ENCODE measurements at regions not wholly inside any gene's neighbourhood (a gene's known extent, or its start where the extent isn't known, plus 50 kb on each side); places are given as distances from the start of the nearest gene placed in this dataset.
"Not testable (repeated sequence)": the region's sequence is repeated elsewhere in the genome, so short reads cannot be mapped to it uniquely, and the experiment has no call there.

DNA sequence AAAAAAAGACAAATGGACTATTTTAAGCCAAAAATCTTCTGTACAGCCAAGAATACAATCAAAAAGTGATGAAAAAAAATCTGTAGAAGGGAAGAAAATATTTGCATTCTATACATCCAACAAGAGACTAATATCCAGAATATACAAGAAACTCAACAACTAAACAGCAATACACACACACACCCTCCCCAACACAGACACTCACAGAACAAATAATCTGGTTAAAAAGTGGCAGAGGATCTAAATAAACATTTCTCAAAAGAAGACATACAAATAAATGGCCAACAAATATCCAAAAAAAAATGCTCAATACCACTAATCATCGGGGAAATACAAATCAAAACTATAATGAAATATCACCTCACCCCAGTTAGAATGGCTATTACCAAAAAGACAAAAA is 209.0 kb upstream of the ZNF385D start:
- Histone ChIP-seq H3K4me1 (ENCODE audit: control insufficient read depth in 2 of 2, insufficient read depth in 2 of 2, low read length in 2 of 2) (no peaks in the 10 kb centered on the region), H3K27ac (ENCODE audit: low read depth, low read length) (no peak overlapping the region), H3K36me3 (ENCODE audit: control insufficient read depth in 2 of 3, insufficient read depth in 3 of 3, low read length in 3 of 3) (no peaks in the 10 kb centered on the region), H3K9me3 (ENCODE audit: control insufficient read depth in 2 of 3, low read length in 3 of 3) (no peaks in the 10 kb centered on the region), H3K4me3 (ENCODE audit: low read length) (no peak overlapping the region), H3K27me3 (ENCODE audit: control insufficient read depth in 2 of 2, insufficient read depth in 2 of 2, low read length in 2 of 2) (no peaks in the 10 kb centered on the region)
- no peak for DNase-seq
- Mint-ChIP-seq H3K4me1 (no peaks in the 10 kb centered on the region), H3K4me3 (no peak overlapping the region), H3K27me3 (no peaks in the 10 kb centered on the region), H3K36me3 (no peaks in the 10 kb centered on the region), H3K27ac (no peak overlapping the region), H3K9me3 (peaks cover 0 to 18% (median 3%) of the 10 kb centered on the region in 11 donors)
- POLR2A ChIA-PET = no interaction called here
- ATAC-seq = no peak
- CTCF ChIA-PET = no interaction called here
- intact Hi-C loops (cut with micrococcal nuclease) = no loop called here

- H3K27ac ChIP-seq (ENCODE audit: low read depth, low read length) = no peak overlapping the region
- Mint-ChIP-seq H3K4me3 (no peak overlapping the region), H3K9me3 (peaks cover 0 to 15% (median 3%) of the 10 kb centered on the region in 11 donors)
Measured at GRCh38 chr3:21962456-21962855, 211.4 kb upstream of the ZNF385D start.

GRCh38 chr3:21966457-21966856 is 215.4 kb upstream of the ZNF385D start:
- DNase-seq; H3K36me3 ChIP-seq (ENCODE audit: control insufficient read depth in 2 of 3, insufficient read depth in 3 of 3, low read length in 3 of 3); H3K27ac ChIP-seq (ENCODE audit: low read depth, low read length); H3K27me3 ChIP-seq (ENCODE audit: control insufficient read depth in 2 of 2, insufficient read depth in 2 of 2, low read length in 2 of 2); H3K36me3 Mint-ChIP-seq; CTCF ChIA-PET; H3K9me3 ChIP-seq (ENCODE audit: control insufficient read depth in 2 of 3, low read length in 3 of 3); H3K27me3 Mint-ChIP-seq; H3K4me3 ChIP-seq (ENCODE audit: low read length); H3K27ac Mint-ChIP-seq; H3K4me3 Mint-ChIP-seq; ATAC-seq; POLR2A ChIA-PET; H3K4me1 Mint-ChIP-seq; H3K4me1 ChIP-seq (ENCODE audit: control insufficient read depth in 2 of 2, insufficient read depth in 2 of 2, low read length in 2 of 2); intact Hi-C loops (cut with micrococcal nuclease): not testable (repeated sequence)
- H3K9me3 Mint-ChIP-seq = peaks cover 0 to 17% (median 5%) of the 10 kb centered on the region in 11 donors

More at GRCh38 chr3:21962456-21962855, 211.4 kb upstream of the ZNF385D start:
- no peaks in the 10 kb centered on the region for H3K36me3 ChIP-seq (ENCODE audit: control insufficient read depth in 2 of 3, insufficient read depth in 3 of 3, low read length in 3 of 3)
- no peaks in the 10 kb centered on the region for H3K4me1 ChIP-seq (ENCODE audit: control insufficient read depth in 2 of 2, insufficient read depth in 2 of 2, low read length in 2 of 2)
- no peaks in the 10 kb centered on the region for H3K36me3 Mint-ChIP-seq
- DNase-seq (no peak), ATAC-seq (no peak)
- intact Hi-C loops (cut with micrococcal nuclease) = no loop called here
- no peaks in the 10 kb centered on the region for H3K27me3 ChIP-seq (ENCODE audit: control insufficient read depth in 2 of 2, insufficient read depth in 2 of 2, low read length in 2 of 2)
- no peaks in the 10 kb centered on the region for H3K4me1 Mint-ChIP-seq
- no peaks in the 10 kb centered on the region for H3K27me3 Mint-ChIP-seq
- ChIA-PET CTCF (no interaction called here), POLR2A (no interaction called here)
- no peak overlapping the region for H3K27ac Mint-ChIP-seq
- no peaks in the 10 kb centered on the region for H3K9me3 ChIP-seq (ENCODE audit: control insufficient read depth in 2 of 3, low read length in 3 of 3)
- H3K4me3 ChIP-seq (ENCODE audit: low read length) = no peak overlapping the region

DNA sequence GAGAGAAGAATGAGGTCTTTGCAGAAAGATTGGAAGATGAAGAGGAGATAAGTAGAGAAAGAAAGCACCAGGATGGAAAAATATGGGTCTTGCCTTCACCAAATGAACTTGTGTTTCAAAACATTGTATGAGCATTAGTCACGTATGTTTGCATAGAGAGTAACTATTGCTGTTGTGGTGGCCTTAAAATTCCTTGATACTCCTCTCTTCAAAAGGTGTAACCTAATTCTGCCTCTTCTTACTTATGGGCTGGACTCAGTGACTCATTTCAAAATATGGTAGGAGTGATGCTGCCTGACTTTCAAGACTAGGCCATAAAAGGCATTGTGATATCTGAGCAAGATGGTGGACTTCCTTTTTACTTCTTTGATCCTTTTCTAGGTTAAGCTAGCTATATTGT is 228.7 kb upstream of the ZNF385D start:
- no peaks in the 10 kb centered on the region for H3K36me3 Mint-ChIP-seq
- DNase-seq (no peak), ATAC-seq (no peak)
- POLR2A ChIA-PET = interaction anchor here (0.5 kb wide), 1 partner anchor 43 kb away, joined by 5 read pairs; no protein-coding TSS in a partner anchor
- Histone ChIP-seq H3K4me3 (ENCODE audit: low read length) (no peak overlapping the region), H3K4me1 (ENCODE audit: control insufficient read depth in 2 of 2, insufficient read depth in 2 of 2, low read length in 2 of 2) (no peaks in the 10 kb centered on the region), H3K9me3 (ENCODE audit: control insufficient read depth in 2 of 3, low read length in 3 of 3) (no peaks in the 10 kb centered on the region), H3K27me3 (ENCODE audit: control insufficient read depth in 2 of 2, insufficient read depth in 2 of 2, low read length in 2 of 2) (no peaks in the 10 kb centered on the region), H3K36me3 (ENCODE audit: control insufficient read depth in 2 of 3, insufficient read depth in 3 of 3, low read length in 3 of 3) (no peaks in the 10 kb centered on the region), H3K27ac (ENCODE audit: low read depth, low read length) (no peak overlapping the region)
- no peak overlapping the region for H3K27ac Mint-ChIP-seq
- peaks cover 3 to 23% (median 9%) of the 10 kb centered on the region in 11 donors for H3K9me3 Mint-ChIP-seq
- H3K27me3 Mint-ChIP-seq = no peaks in the 10 kb centered on the region
- H3K4me3 Mint-ChIP-seq = no peak overlapping the region
- intact Hi-C loops (cut with micrococcal nuclease) = no loop called here
- CTCF ChIA-PET = no interaction called here
- H3K4me1 Mint-ChIP-seq = no peaks in the 10 kb centered on the region

- intact Hi-C loops (cut with micrococcal nuclease) = no loop called here
- Mint-ChIP-seq H3K36me3 (no peaks in the 10 kb centered on the region), H3K27ac (no peak overlapping the region), H3K27me3 (no peaks in the 10 kb centered on the region), H3K4me3 (no peak overlapping the region), H3K4me1 (no peaks in the 10 kb centered on the region), H3K9me3 (peaks cover 0 to 3% (median 0%) of the 10 kb centered on the region in 11 donors)
- Histone ChIP-seq H3K4me3 (ENCODE audit: low read length) (no peak overlapping the region), H3K27ac (ENCODE audit: low read depth, low read length) (no peak overlapping the region), H3K9me3 (ENCODE audit: control insufficient read depth in 2 of 3, low read length in 3 of 3) (no peaks in the 10 kb centered on the region), H3K4me1 (ENCODE audit: control insufficient read depth in 2 of 2, insufficient read depth in 2 of 2, low read length in 2 of 2) (no peaks in the 10 kb centered on the region), H3K36me3 (ENCODE audit: control insufficient read depth in 2 of 3, insufficient read depth in 3 of 3, low read length in 3 of 3) (no peaks in the 10 kb centered on the region), H3K27me3 (ENCODE audit: control insufficient read depth in 2 of 2, insufficient read depth in 2 of 2, low read length in 2 of 2) (no peaks in the 10 kb centered on the region)
- POLR2A ChIA-PET = no interaction called here
- ATAC-seq (no peak), DNase-seq (no peak)
- CTCF ChIA-PET = no interaction called here
Measured at GRCh38 chr3:21989341-21990042, 238.5 kb upstream of the ZNF385D start.

- no peak for DNase-seq
- no peak for ATAC-seq
- H3K4me1 ChIP-seq (ENCODE audit: control insufficient read depth in 2 of 2, insufficient read depth in 2 of 2, low read length in 2 of 2) = no peaks in the 10 kb centered on the region
- H3K9me3 ChIP-seq (ENCODE audit: control insufficient read depth in 2 of 3, low read length in 3 of 3) = no peaks in the 10 kb centered on the region
- Mint-ChIP-seq H3K27me3 (no peaks in the 10 kb centered on the region), H3K9me3 (peaks cover 0 to 5% (median 0%) of the 10 kb centered on the region in 11 donors), H3K4me1 (no peaks in the 10 kb centered on the region), H3K4me3 (no peak overlapping the region), H3K27ac (no peak overlapping the region), H3K36me3 (no peaks in the 10 kb centered on the region)
- no peaks in the 10 kb centered on the region for H3K27me3 ChIP-seq (ENCODE audit: control insufficient read depth in 2 of 2, insufficient read depth in 2 of 2, low read length in 2 of 2)
- no peak overlapping the region for H3K4me3 ChIP-seq (ENCODE audit: low read length)
- H3K36me3 ChIP-seq (ENCODE audit: control insufficient read depth in 2 of 3, insufficient read depth in 3 of 3, low read length in 3 of 3) = no peaks in the 10 kb centered on the region
- POLR2A ChIA-PET = no interaction called here
- no peak overlapping the region for H3K27ac ChIP-seq (ENCODE audit: low read depth, low read length)
- CTCF ChIA-PET = no interaction called here
- intact Hi-C loops (cut with micrococcal nuclease) = no loop called here
Measured at GRCh38 chr3:21991061-21991460, 240.1 kb upstream of the ZNF385D start.

DNA sequence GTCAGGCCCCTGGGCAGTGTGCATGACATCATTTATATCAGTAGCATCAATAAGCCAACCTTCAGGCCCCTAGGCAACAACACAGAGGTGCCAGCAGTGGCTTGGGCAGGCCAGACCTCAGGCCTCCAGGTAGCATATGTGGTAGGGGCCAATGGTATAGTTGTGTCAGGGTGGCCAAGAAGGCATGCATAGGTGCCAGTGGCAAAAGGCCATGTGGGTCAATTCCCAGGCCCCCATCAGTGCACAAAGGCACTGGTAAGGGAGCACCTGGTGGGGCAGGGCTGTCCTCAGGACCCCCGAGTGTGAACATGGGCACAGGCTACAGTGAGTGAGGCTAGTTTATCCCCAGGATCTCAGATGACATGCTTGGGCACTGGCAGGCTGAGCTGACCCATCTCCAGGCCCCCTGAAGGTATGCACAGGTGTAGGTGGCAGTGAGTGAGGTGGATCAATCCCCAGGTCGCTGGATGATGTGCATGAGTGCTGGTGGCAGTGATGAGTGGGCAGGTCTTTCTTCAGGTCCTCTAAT is 244.1 kb upstream of the ZNF385D start:
- no peaks in the 10 kb centered on the region for H3K27me3 Mint-ChIP-seq
- Histone ChIP-seq H3K27ac (ENCODE audit: low read depth, low read length) (no peak overlapping the region), H3K27me3 (ENCODE audit: control insufficient read depth in 2 of 2, insufficient read depth in 2 of 2, low read length in 2 of 2) (no peaks in the 10 kb centered on the region), H3K4me1 (ENCODE audit: control insufficient read depth in 2 of 2, insufficient read depth in 2 of 2, low read length in 2 of 2) (no peaks in the 10 kb centered on the region), H3K9me3 (ENCODE audit: control insufficient read depth in 2 of 3, low read length in 3 of 3) (no peaks in the 10 kb centered on the region), H3K36me3 (ENCODE audit: control insufficient read depth in 2 of 3, insufficient read depth in 3 of 3, low read length in 3 of 3) (no peaks in the 10 kb centered on the region), H3K4me3 (ENCODE audit: low read length) (no peak overlapping the region)
- H3K4me1 Mint-ChIP-seq = no peaks in the 10 kb centered on the region
- no peak overlapping the region for H3K27ac Mint-ChIP-seq
- H3K9me3 Mint-ChIP-seq = peaks cover 0 to 5% (median 0%) of the 10 kb centered on the region in 11 donors
- intact Hi-C loops (cut with micrococcal nuclease) = no loop called here
- no peaks in the 10 kb centered on the region for H3K36me3 Mint-ChIP-seq
- no peak overlapping the region for H3K4me3 Mint-ChIP-seq
- ChIA-PET POLR2A (no interaction called here), CTCF (no interaction called here)
- ATAC-seq (no peak), DNase-seq (no peak)

Measured in naive thymus-derived CD4-positive, alpha-beta T cell (primary cell).